Activated CD8-positive, alpha-beta memory T cell treated with anti-CD3 and anti-CD28 coated beads, Interleukin-2, amount 10 ng/mL, durations not matched to agents 7 days and 5 days (primary cell): ENCODE measurements at regions not wholly inside any gene's neighbourhood (a gene's known extent, or its start where the extent isn't known, plus 50 kb on each side); places are given as distances from the start of the nearest gene placed in this dataset.
A peak's percentile ranks its signal among the peaks of the same experiment; 100 is the strongest.

Experiments used
- ATAC-seq: fragments of 150-1000 bp; cut with Tn5 transposase; one replicate; pipeline ENCODE4 v1.10.0; 2021; ENCODE audit warnings: moderate library complexity
- CTCF ChIA-PET: fragments of 350-600 bp; sonication (Branson Sonifier 250); formaldehyde crosslinking; loops from one replicate; lab custom pipeline; 2021; ENCODE audit warnings: antibody characterized with exemption; lab: Charles Lee
- DNase-seq: peaks from one replicate; pipeline ENCODE4 v3.0.0-alpha.2; 2020
- H3K27ac Mint-ChIP-seq: one replicate; pipeline ENCODE4 v1.8.0; 2021; ENCODE audit warnings: mild to moderate bottlenecking, mixed read lengths
- H3K27me3 Mint-ChIP-seq: one replicate; pipeline ENCODE4 v1.8.0; 2021; ENCODE audit warnings: mixed read lengths
- H3K36me3 Mint-ChIP-seq: one replicate; pipeline ENCODE4 v1.8.0; 2021; ENCODE audit warnings: mild to moderate bottlenecking, mixed read lengths
- H3K4me1 Mint-ChIP-seq: one replicate; pipeline ENCODE4 v1.8.0; 2021; ENCODE audit warnings: mixed read lengths
- H3K4me3 Mint-ChIP-seq: one replicate; pipeline ENCODE4 v1.8.0; 2021; ENCODE audit warnings: mild to moderate bottlenecking, moderate library complexity, mixed read lengths
- H3K9me3 Mint-ChIP-seq: one replicate; pipeline ENCODE4 v1.8.0; 2022; ENCODE audit warnings: low read depth, mixed read lengths

DNA sequence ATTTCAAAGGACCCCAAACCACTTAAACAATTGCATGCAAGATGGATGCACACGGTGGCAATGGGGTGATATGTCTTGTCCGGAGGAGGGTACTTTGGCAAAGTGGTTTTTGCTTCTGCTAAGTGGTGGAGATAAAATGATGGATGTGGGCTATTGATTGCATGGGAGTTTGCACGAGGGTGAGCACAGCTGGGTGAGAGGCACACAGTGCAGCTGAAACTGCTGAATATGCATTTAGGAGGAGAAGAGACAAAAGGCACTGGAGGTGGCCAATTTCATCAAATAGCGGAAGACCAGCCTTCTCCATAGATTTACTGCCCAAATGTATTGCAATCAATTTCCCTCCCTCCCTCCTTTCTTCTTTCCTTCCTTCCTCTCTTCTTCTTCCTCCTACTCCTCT is 414.4 kb upstream of the EEF2KMT start:
- ATAC-seq (no peak), DNase-seq (no peak)
- Mint-ChIP-seq H3K9me3 (peaks cover 6% of the 10 kb centered on the region), H3K4me1 (no peaks in the 10 kb centered on the region), H3K36me3 (no peaks in the 10 kb centered on the region), H3K27ac (no peak overlapping the region), H3K4me3 (no peak overlapping the region), H3K27me3 (no peaks in the 10 kb centered on the region)
- CTCF ChIA-PET = no interaction called here

DNA sequence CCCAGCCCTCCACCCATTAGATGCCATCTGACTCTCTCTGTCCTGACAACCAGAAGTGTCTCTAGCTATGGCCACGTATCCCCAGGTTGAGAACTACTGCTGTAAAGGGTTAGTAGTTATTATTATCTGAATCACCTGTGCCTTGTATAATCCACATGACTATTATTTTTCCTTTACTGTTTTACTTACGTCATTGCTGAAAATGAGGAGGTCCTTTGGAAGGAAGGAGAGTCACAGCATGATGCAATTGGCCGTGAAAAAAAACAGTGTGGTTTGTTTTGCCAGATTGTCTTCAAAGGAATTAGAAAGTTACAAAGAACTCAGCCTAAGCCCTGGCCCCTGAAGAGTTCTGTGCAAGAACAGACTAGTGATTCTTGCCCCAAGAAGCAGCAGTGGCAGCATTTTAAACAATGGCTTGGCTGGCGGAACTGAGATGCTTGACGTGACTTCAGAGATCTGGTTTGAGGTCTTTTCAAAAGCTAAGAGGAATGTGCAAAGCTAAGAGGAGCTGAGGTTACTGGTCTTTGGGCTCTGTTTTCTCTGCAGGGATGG is 413.3 kb upstream of the EEF2KMT start:
- Mint-ChIP-seq H3K4me3 (no peak overlapping the region), H3K9me3 (peaks cover 2% of the 10 kb centered on the region), H3K4me1 (no peaks in the 10 kb centered on the region), H3K27ac (no peak overlapping the region), H3K27me3 (no peaks in the 10 kb centered on the region), H3K36me3 (no peaks in the 10 kb centered on the region)
- ATAC-seq = no peak
- no peak for DNase-seq
- CTCF ChIA-PET = no interaction called here

GRCh38 chr16:5509794-5510193 is 412.2 kb upstream of the EEF2KMT start:
- Mint-ChIP-seq H3K27me3 (no peaks in the 10 kb centered on the region), H3K4me1 (no peaks in the 10 kb centered on the region), H3K36me3 (no peaks in the 10 kb centered on the region), H3K9me3 (peaks cover 2% of the 10 kb centered on the region), H3K4me3 (no peak overlapping the region), H3K27ac (no peak overlapping the region)
- ATAC-seq (no peak), DNase-seq (no peak)
- CTCF ChIA-PET = no interaction called here

GRCh38 chr16:5509336-5509735 is 411.7 kb upstream of the EEF2KMT start:
- no peaks in the 10 kb centered on the region for H3K36me3 Mint-ChIP-seq
- peaks cover 2% of the 10 kb centered on the region for H3K9me3 Mint-ChIP-seq
- DNase-seq = no peak
- H3K4me1 Mint-ChIP-seq = no peaks in the 10 kb centered on the region
- H3K27me3 Mint-ChIP-seq = no peaks in the 10 kb centered on the region
- no peak overlapping the region for H3K4me3 Mint-ChIP-seq
- no peak overlapping the region for H3K27ac Mint-ChIP-seq
- CTCF ChIA-PET = no interaction called here
- ATAC-seq = no peak

- ATAC-seq (no peak), DNase-seq (no peak)
- CTCF ChIA-PET = no interaction called here
- Mint-ChIP-seq H3K36me3 (no peaks in the 10 kb centered on the region), H3K9me3 (peaks cover 2% of the 10 kb centered on the region), H3K27ac (no peak overlapping the region), H3K27me3 (no peaks in the 10 kb centered on the region), H3K4me1 (no peaks in the 10 kb centered on the region), H3K4me3 (no peak overlapping the region)
Measured at GRCh38 chr16:5508371-5508770, 410.8 kb upstream of the EEF2KMT start.

DNA sequence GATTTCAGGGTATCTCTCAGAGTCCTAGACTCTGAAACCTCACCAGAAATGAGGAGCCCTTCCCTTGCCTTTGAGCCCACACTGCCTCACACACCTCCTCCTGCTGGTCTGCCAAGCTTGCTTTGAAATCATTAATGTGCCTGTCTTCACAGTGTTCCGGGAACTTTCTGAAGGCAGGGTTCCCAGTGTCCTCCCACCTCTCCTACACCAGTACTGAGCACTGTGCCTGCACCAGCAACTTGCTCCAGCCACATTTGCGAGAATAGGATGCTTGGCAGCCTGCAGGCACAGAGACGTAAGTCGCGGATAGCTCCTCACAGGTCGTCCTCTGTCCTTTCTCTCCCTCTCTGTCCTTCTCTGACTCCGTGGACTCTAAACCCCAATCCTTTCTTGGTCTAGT is 408.4 kb upstream of the EEF2KMT start:
- no peaks in the 10 kb centered on the region for H3K36me3 Mint-ChIP-seq
- ATAC-seq (no peak), DNase-seq (no peak)
- H3K4me1 Mint-ChIP-seq = no peaks in the 10 kb centered on the region
- CTCF ChIA-PET = no interaction called here
- no peak overlapping the region for H3K27ac Mint-ChIP-seq
- H3K4me3 Mint-ChIP-seq = no peak overlapping the region
- H3K9me3 Mint-ChIP-seq = no peaks in the 10 kb centered on the region
- H3K27me3 Mint-ChIP-seq = no peaks in the 10 kb centered on the region

DNA sequence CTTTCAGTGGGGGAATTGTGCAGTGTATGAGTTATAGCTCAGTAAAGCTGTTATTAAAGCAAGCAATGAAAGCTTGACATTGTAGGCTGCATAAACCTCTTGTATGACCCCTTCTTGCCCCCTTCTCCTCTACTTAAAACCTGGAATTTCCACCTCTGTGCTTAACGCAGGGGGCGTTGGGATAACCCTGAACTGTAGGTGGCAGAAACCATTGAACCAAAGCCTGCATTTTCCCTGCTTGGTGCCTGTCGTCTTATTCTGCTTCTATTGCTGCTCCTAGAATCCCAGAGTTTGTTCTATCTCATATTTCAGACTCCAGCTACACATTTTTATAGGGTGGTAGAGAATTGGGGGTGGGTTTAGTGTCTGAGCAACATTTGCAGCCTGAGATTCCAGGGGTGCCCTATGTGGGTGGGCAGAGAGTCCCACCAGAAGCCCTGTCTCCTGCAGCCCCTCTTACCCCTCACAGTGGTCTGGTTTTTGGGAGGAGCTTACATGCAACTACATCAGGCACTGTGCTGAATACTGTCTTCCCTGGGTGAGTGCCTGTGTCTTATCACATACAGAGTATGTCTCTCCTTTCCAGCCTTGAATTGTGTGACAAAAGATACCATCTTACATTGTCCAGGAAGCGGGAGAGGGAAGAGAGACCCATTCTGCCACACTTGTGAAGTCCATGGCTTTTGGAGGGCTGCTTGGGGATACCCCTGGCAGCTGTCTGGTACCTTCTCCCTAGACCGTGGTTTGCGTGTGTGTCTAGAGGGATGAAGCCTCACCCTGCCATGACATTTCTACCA is 407.7 kb upstream of the EEF2KMT start:
- CTCF ChIA-PET = no interaction called here
- H3K4me3 Mint-ChIP-seq = no peak overlapping the region
- no peaks in the 10 kb centered on the region for H3K36me3 Mint-ChIP-seq
- no peaks in the 10 kb centered on the region for H3K9me3 Mint-ChIP-seq
- H3K4me1 Mint-ChIP-seq = no peaks in the 10 kb centered on the region
- no peak overlapping the region for H3K27ac Mint-ChIP-seq
- H3K27me3 Mint-ChIP-seq = no peaks in the 10 kb centered on the region
- DNase-seq = no peak
- no peak for ATAC-seq

- no peaks in the 10 kb centered on the region for H3K4me1 Mint-ChIP-seq
- H3K4me3 Mint-ChIP-seq = no peak overlapping the region
- CTCF ChIA-PET = no interaction called here
Measured at GRCh38 chr16:5504064-5504781, 406.6 kb upstream of the EEF2KMT start.

GRCh38 chr16:5502944-5503343 is 405.3 kb upstream of the EEF2KMT start:
- no peaks in the 10 kb centered on the region for H3K36me3 Mint-ChIP-seq
- DNase-seq (no peak), ATAC-seq (no peak)

More at GRCh38 chr16:5504064-5504781, 406.6 kb upstream of the EEF2KMT start:
- Mint-ChIP-seq H3K27ac (no peak overlapping the region), H3K9me3 (no peaks in the 10 kb centered on the region), H3K27me3 (no peaks in the 10 kb centered on the region), H3K36me3 (no peaks in the 10 kb centered on the region)
- ATAC-seq (no peak), DNase-seq (no peak)

GRCh38 chr16:5502467-5502869 is 404.9 kb upstream of the EEF2KMT start:
- H3K9me3 Mint-ChIP-seq = no peaks in the 10 kb centered on the region
- CTCF ChIA-PET = no interaction called here
- H3K27me3 Mint-ChIP-seq = no peaks in the 10 kb centered on the region
- H3K27ac Mint-ChIP-seq = no peak overlapping the region
- DNase-seq = no peak
- H3K4me1 Mint-ChIP-seq = no peaks in the 10 kb centered on the region
- H3K4me3 Mint-ChIP-seq = no peak overlapping the region
- H3K36me3 Mint-ChIP-seq = no peaks in the 10 kb centered on the region
- ATAC-seq = no peak

More at GRCh38 chr16:5502944-5503343, 405.3 kb upstream of the EEF2KMT start:
- CTCF ChIA-PET = no interaction called here
- H3K4me1 Mint-ChIP-seq = no peaks in the 10 kb centered on the region
- H3K9me3 Mint-ChIP-seq = no peaks in the 10 kb centered on the region
- no peaks in the 10 kb centered on the region for H3K27me3 Mint-ChIP-seq
- no peak overlapping the region for H3K27ac Mint-ChIP-seq
- no peak overlapping the region for H3K4me3 Mint-ChIP-seq

DNA sequence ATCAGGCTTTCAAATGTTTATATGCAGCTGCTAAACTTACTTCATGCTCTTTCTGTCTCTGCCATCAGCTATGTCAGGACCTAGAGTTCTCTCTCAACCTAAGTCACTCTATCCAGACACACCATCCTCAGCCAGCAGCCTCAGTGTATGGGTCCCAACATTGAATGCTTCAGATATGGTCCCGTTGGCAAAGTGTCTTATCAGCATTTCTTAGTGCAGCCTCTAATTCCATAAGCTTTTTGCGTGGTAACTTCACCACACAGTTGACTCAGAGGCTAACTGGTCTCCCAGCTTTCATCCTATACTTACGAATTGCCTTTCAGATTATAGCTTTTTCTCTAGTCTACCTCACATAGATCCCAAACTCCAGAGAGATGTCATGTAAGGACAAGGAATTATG is 402.9 kb upstream of the EEF2KMT start:
- no peaks in the 10 kb centered on the region for H3K4me1 Mint-ChIP-seq
- no peak for DNase-seq
- H3K4me3 Mint-ChIP-seq = no peak overlapping the region
- CTCF ChIA-PET = interaction anchor here (1.0 to 1.2 kb wide), 2 partner anchors 8 to 116 kb away, joined by 3 to 4 read pairs; no protein-coding TSS in a partner anchor
- H3K27ac Mint-ChIP-seq = no peak overlapping the region
- H3K27me3 Mint-ChIP-seq = no peaks in the 10 kb centered on the region
- no peak for ATAC-seq
- no peaks in the 10 kb centered on the region for H3K36me3 Mint-ChIP-seq
- H3K9me3 Mint-ChIP-seq = peaks cover 4% of the 10 kb centered on the region

DNA sequence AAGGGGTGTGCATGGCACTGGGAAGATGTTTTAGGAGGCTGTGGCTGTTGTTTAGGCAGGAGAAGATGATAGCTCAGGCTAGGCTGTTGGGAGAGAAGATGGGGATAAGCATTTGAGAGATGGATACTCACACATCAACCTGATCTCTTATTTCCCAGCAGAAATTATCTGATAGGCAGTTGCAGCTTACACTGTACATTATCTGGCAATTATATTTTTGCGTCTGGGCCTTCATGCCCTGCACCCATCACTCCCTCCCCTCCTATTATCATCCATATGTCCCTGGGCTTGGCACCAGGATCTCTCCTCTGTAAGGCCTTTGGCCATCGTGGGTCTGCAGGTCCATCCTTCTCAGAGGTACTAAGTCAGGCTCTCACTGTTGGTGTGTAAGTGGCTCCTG is 401.0 kb upstream of the EEF2KMT start:
- H3K4me1 Mint-ChIP-seq = no peaks in the 10 kb centered on the region
- ATAC-seq (no peak), DNase-seq (no peak)
- no peak overlapping the region for H3K27ac Mint-ChIP-seq
- no peaks in the 10 kb centered on the region for H3K27me3 Mint-ChIP-seq
- no peaks in the 10 kb centered on the region for H3K36me3 Mint-ChIP-seq
- CTCF ChIA-PET = interaction anchor here (0.6 kb wide), 1 partner anchor 12 kb away, joined by 3 read pairs; no protein-coding TSS in a partner anchor
- peaks cover 4% of the 10 kb centered on the region for H3K9me3 Mint-ChIP-seq
- no peak overlapping the region for H3K4me3 Mint-ChIP-seq

DNA sequence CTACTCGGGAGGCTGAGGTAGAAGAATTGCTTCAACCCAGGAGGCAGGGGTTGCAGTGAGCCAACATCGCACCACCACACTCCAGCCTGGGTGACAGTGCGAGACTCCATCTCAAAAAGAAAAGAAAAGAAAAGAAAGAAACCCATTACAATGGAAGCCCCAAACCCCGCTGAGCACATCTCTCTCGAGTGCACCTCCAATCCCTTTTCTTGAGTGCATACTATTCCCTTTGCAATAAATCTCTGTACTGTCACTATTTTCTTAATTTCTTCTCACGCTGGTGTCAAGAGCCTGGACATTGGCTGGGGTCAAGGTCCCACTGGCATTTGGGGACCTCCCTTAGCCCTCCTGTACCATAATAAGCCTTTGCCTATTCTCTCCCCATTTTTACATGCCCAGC is 398.4 kb upstream of the EEF2KMT start:
- peaks cover 4% of the 10 kb centered on the region for H3K9me3 Mint-ChIP-seq

DNA sequence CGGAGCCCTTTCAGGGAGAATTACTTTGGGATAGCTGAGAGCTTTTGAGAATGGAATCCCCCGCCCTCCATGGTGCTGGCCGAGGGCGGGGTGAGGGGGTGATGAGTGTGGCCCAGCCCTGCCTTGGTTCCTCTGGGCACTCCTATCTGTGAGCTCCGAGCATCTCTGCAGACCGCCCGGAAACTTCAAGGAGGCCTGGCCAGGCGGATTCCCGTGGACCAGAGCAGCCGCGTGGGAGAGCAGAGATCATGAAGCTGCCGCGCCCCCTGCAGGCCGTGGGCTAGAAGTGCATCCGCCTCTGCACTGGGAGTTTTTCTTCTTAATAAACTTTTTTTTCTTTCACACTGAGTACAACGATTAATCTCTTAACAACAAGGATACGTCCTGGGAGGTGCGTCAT is 392.9 kb upstream of the EEF2KMT start:
- no peaks in the 10 kb centered on the region for H3K36me3 Mint-ChIP-seq
- H3K27ac Mint-ChIP-seq = no peak overlapping the region
- peak; percentile 41 for DNase-seq
- CTCF ChIA-PET = interaction anchor here (0.5 to 1.1 kb wide), 2 partner anchors 105 to 487 kb away, joined by 3 read pairs; no protein-coding TSS in a partner anchor
- H3K4me1 Mint-ChIP-seq = no peaks in the 10 kb centered on the region
- no peak for ATAC-seq
- H3K4me3 Mint-ChIP-seq = no peak overlapping the region
- H3K27me3 Mint-ChIP-seq = no peaks in the 10 kb centered on the region
- H3K9me3 Mint-ChIP-seq = no peaks in the 10 kb centered on the region

More for the DNA sequence above, 398.4 kb upstream of the EEF2KMT start:
- Mint-ChIP-seq H3K27ac (no peak overlapping the region), H3K36me3 (no peaks in the 10 kb centered on the region), H3K4me3 (no peak overlapping the region), H3K4me1 (no peaks in the 10 kb centered on the region), H3K27me3 (no peaks in the 10 kb centered on the region)
- CTCF ChIA-PET = no interaction called here
- no peak for DNase-seq
- ATAC-seq = no peak
